ENCODE measurements at regions not wholly inside any gene's neighbourhood (a gene's known extent, or its start where the extent isn't known, plus 50 kb on each side); places are given as distances from the start of the nearest gene placed in this dataset.

DNA sequence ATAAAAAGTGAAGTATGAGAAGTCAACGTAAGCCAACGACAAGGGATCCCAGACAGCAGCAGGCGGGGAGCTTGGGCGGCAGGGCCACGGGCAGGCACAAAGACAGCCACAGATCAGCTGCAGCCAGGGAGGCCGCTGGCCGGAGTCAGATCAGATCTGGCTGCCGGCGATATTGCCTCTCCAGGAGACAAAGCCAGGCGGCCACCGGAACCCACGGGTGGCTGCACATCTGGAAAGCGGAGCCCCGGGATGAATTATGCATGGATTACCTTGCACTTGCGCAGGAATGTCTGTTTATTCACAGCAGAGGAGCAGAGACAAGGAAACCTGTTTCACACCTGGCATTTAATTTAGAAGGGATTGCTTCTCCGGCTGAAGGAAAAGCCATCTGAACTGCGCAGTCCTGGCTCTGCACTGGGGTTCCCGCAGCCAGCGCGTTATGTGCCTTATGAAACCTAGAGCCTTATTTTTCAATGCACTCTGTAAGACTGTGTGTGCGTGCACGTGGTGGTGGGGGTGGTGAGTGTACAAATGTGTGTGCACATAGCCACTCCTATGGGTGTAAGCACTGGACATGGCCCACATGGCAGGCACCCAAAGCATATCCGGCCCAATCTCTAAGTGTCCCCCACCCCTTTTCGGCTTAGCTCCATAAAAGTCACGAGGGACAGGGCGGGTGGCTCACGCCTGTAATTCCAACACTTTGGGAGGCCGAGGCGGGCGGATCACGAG is 427.8 kb upstream of the MCTP2 start:
- ATAC-seq (no peak), DNase-seq (no peak)
- H3K4me1 ChIP-seq: no peaks in the 10 kb centered on the region
- H3K9me3 ChIP-seq: no peaks in the 10 kb centered on the region
- TF ChIP-seq, protein P1, sequence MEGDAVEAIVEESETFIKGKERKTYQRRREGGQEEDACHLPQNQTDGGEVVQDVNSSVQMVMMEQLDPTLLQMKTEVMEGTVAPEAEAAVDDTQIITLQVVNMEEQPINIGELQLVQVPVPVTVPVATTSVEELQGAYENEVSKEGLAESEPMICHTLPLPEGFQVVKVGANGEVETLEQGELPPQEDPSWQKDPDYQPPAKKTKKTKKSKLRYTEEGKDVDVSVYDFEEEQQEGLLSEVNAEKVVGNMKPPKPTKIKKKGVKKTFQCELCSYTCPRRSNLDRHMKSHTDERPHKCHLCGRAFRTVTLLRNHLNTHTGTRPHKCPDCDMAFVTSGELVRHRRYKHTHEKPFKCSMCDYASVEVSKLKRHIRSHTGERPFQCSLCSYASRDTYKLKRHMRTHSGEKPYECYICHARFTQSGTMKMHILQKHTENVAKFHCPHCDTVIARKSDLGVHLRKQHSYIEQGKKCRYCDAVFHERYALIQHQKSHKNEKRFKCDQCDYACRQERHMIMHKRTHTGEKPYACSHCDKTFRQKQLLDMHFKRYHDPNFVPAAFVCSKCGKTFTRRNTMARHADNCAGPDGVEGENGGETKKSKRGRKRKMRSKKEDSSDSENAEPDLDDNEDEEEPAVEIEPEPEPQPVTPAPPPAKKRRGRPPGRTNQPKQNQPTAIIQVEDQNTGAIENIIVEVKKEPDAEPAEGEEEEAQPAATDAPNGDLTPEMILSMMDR (IDR thresholded peaks at IDR 0.05): no peak
- no peak for TF ChIP-seq POLR2A (IDR thresholded peaks at IDR 0.05)
- WGBS, 2 donors: 84 to 85% methylated on average over 27 to 30 of the region's 31 CpGs
- no peaks in the 10 kb centered on the region for H3K27me3 ChIP-seq
- no peak overlapping the region for H3K4me3 ChIP-seq
- no peaks in the 10 kb centered on the region for H3K36me3 ChIP-seq (replicated peaks in 1 of 2; ENCODE audit: insufficient read depth in 1 of 2, low read depth in 2 of 2)
- no peak overlapping the region for H3K27ac ChIP-seq
- intact Hi-C loops (cut with DNase I): no loop called here

DNA sequence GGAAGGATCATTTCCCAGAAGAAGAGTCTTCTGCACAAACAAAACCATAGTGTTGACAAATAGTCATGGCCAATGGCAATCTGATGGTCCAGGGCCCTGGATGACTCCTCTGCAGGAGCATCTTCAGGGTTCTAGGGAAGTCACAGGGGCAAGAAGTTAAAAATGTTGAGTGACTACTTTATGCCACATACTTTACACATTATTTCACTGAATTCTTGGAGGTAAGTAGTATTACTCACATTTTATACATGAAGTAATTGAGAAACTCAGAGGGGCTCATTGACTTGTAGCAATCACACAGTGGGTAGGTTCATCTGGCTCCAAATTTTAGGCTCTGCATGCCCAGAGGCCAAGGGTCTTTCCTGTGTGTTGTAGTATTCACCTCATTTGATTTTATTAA is 430.2 kb upstream of the MCTP2 start:
- no peak for TF ChIP-seq POLR2A (IDR thresholded peaks at IDR 0.05)
- TF ChIP-seq, protein P1 (IDR thresholded peaks at IDR 0.05): no peak
- Histone ChIP-seq H3K27ac (no peak overlapping the region), H3K27me3 (no peaks in the 10 kb centered on the region), H3K36me3 (replicated peaks in 1 of 2; ENCODE audit: insufficient read depth in 1 of 2, low read depth in 2 of 2) (no peaks in the 10 kb centered on the region), H3K4me3 (no peak overlapping the region), H3K4me1 (no peaks in the 10 kb centered on the region), H3K9me3 (no peaks in the 10 kb centered on the region)
- intact Hi-C loops (cut with DNase I): no loop called here
- ATAC-seq (no peak), DNase-seq (no peak)

DNA sequence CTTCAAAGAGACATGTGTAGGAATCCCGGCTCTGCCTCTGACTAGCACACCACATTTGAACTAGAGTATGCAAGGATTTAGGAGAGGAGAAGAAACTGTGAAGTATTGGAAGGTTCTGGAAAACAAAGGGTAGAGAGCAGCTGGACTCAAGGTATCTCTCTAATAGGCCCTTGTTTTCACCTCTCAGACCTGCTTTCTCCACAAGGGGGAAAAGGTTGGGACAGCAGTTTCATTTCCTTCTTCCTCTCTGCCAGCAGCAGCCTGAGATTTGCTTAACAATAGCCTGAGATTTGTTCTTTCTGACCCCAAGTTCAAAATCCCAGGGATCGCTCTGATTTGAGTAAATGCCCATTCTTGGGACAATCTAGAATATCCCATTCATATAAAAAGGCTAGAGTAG is 430.6 kb upstream of the MCTP2 start:
- H3K27me3 ChIP-seq: no peaks in the 10 kb centered on the region
- no peaks in the 10 kb centered on the region for H3K4me1 ChIP-seq
- TF ChIP-seq POLR2A (IDR thresholded peaks at IDR 0.05): no peak
- TF ChIP-seq, protein P1 (IDR thresholded peaks at IDR 0.05): no peak
- DNase-seq (no peak), ATAC-seq (no peak)
- no peak overlapping the region for H3K27ac ChIP-seq
- H3K36me3 ChIP-seq (replicated peaks in 1 of 2; ENCODE audit: insufficient read depth in 1 of 2, low read depth in 2 of 2): no peaks in the 10 kb centered on the region
- 79 to 82% methylated on average over 2 of the region's 2 CpGs for WGBS, 2 donors
- no peaks in the 10 kb centered on the region for H3K9me3 ChIP-seq
- intact Hi-C loops (cut with DNase I): no loop called here
- no peak overlapping the region for H3K4me3 ChIP-seq

DNA sequence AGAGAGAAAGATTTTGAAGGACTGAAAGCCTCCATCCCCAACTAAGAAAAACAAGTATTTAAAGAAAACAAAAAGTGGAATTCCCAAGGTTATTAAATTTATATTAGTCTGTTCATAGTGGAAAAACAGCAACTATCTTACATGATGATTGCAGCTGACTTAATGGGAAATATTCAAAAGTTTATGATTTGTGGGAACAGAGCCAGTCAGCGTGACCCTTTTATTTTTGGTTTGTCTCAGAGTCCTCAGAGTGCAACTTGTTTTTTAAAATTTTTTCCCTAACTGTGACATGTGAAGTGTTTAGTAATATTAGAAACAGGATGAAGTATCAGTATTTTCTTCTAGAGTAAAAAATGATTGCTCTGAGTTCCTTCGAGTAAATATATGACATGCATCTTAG is 441.9 kb upstream of the MCTP2 start:
- TF ChIP-seq, protein P1 (IDR thresholded peaks at IDR 0.05): no peak
- TF ChIP-seq POLR2A (IDR thresholded peaks at IDR 0.05): no peak
- Histone ChIP-seq H3K4me3 (no peak overlapping the region), H3K36me3 (replicated peaks in 1 of 2; ENCODE audit: insufficient read depth in 1 of 2, low read depth in 2 of 2) (no peaks in the 10 kb centered on the region), H3K27me3 (no peaks in the 10 kb centered on the region), H3K9me3 (no peaks in the 10 kb centered on the region), H3K4me1 (no peaks in the 10 kb centered on the region), H3K27ac (no peak overlapping the region)
- intact Hi-C loops (cut with DNase I): no loop called here
- no peak for ATAC-seq
- WGBS, 2 donors: 81 to 87% methylated on average over 2 of the region's 2 CpGs
- DNase-seq: no peak

DNA sequence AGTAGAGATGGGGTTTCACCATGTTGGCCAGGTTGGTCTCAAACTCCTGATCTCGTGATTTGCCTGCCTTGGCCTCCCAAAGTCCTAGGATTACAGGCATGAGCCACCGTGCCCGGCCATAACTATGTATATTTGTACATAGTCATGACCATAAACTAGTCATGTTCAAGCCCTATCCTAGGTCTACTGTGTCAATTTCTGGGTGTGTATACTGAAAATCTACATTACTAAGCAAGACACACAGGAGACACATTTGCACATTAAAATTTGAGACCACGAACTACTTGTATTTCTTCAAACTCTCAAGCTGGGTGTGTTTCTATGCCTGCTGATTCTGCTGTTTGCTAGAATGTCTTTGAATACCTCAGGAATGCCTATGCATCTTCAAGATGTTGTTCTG is 451.3 kb upstream of the MCTP2 start:
- intact Hi-C loops (cut with DNase I): no loop called here
- DNase-seq (no peak), ATAC-seq (no peak)
- TF ChIP-seq POLR2A (IDR thresholded peaks at IDR 0.05): no peak
- TF ChIP-seq, protein P1 (IDR thresholded peaks at IDR 0.05): no peak
- no peaks in the 10 kb centered on the region for H3K9me3 ChIP-seq
- H3K27ac ChIP-seq: no peak overlapping the region
- no peak overlapping the region for H3K4me3 ChIP-seq
- 67 to 72% methylated on average over 4 of the region's 4 CpGs for WGBS, 2 donors
- H3K36me3 ChIP-seq (replicated peaks in 1 of 2; ENCODE audit: insufficient read depth in 1 of 2, low read depth in 2 of 2): no peaks in the 10 kb centered on the region
- no peaks in the 10 kb centered on the region for H3K27me3 ChIP-seq
- H3K4me1 ChIP-seq: no peaks in the 10 kb centered on the region
